Osteocyte (in vitro differentiated cells): ENCODE measurements at regions not wholly inside any gene's neighbourhood (a gene's known extent, or its start where the extent isn't known, plus 50 kb on each side); places are given as distances from the start of the nearest gene placed in this dataset.
"Not testable (repeated sequence)": the region's sequence is repeated elsewhere in the genome, so short reads cannot be mapped to it uniquely, and the experiment has no call there.

ENCODE experiments used
- DNase-seq: peaks from one replicate; pipeline ENCODE4 v3.0.0; 2021; ENCODE audit warnings: mixed read lengths; ENCODE audit not compliant: unreplicated experiment; ENCODE audit errors: extremely low spot score
- H3K27ac Mint-ChIP-seq: one replicate; pipeline ENCODE4 v1.8.0; 2021; ENCODE audit warnings: mild to moderate bottlenecking, mixed read lengths; ENCODE audit not compliant: unreplicated experiment
- H3K27me3 Mint-ChIP-seq: one replicate; pipeline ENCODE4 v1.8.0; 2021; ENCODE audit warnings: mixed read lengths; ENCODE audit not compliant: unreplicated experiment
- H3K36me3 Mint-ChIP-seq: one replicate; pipeline ENCODE4 v1.8.0; 2021; ENCODE audit warnings: mixed read lengths; ENCODE audit not compliant: unreplicated experiment
- H3K4me1 Mint-ChIP-seq: one replicate; pipeline ENCODE4 v1.8.0; 2021; ENCODE audit warnings: mixed read lengths; ENCODE audit not compliant: unreplicated experiment
- H3K4me3 Mint-ChIP-seq: one replicate; pipeline ENCODE4 v1.8.0; 2021; ENCODE audit warnings: mild to moderate bottlenecking, moderate library complexity, mixed read lengths; ENCODE audit not compliant: unreplicated experiment
- H3K9me3 Mint-ChIP-seq: one replicate; pipeline ENCODE4 v1.8.0; 2021; ENCODE audit warnings: mixed read lengths; ENCODE audit not compliant: unreplicated experiment
- TF ChIP-seq, protein P1 (sequence below): fragments of 200-600 bp; sonication (generic); IDR thresholded peaks from 2 replicates; pipeline ENCODE4 v1.5.0; 2021; ENCODE audit warnings: antibody characterized with exemption, mild to moderate bottlenecking, moderate library complexity

DNA sequence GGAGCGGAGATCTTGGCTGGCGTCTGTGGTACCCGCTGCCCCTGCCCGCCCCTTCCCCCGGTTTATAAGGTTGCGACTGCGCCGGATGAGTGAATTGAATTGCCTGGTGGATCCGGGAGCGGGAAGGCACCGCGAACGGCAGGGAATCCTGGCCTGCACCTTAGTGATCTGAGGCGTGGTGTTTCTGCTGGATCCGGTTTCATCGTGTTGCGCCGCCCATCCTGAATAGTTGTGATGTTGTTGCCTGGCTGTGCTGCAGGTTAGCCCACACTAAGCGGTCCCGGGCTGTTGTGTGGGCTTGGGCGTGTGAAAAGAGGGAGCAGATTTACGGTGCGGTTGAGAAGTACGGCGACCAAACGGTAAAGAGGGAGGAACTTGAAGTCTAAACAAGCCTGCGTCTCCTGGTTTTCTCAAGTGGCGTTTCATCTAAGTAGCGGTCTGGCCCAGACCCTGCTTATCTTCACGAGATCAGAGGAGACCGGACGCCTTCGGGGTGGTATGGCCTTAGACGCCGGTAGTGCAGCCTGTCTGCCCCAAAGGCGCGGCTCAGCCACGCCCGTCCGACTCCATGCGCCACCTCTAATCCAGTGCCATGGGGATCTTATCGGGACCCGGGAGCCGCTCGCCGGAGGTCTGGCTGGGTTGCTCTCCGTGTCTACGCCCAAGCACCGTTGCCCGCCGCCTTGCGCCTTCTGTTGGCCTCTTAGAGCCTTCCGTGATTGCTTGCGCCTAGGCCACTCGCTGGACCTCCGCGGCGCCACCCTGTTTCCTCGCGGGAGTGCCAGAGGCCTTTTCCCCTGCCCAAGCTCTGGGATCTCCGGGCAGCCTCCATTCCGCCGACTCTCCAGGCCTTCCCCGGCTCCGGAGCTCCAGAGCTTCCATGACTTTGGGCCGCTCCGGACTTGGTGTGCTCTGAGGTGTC lies 87.5 kb upstream of the RHOU start:
- Mint-ChIP-seq H3K4me1 (peaks cover 29% of the 10 kb centered on the region), H3K36me3 (peaks cover 2% of the 10 kb centered on the region), H3K27me3 (no peaks in the 10 kb centered on the region), H3K27ac (peak overlapping the region; percentile 98), H3K9me3 (no peaks in the 10 kb centered on the region), H3K4me3 (peak overlapping the region; percentile 87)
- peak; percentile 84 for DNase-seq
- TF ChIP-seq, protein P1, sequence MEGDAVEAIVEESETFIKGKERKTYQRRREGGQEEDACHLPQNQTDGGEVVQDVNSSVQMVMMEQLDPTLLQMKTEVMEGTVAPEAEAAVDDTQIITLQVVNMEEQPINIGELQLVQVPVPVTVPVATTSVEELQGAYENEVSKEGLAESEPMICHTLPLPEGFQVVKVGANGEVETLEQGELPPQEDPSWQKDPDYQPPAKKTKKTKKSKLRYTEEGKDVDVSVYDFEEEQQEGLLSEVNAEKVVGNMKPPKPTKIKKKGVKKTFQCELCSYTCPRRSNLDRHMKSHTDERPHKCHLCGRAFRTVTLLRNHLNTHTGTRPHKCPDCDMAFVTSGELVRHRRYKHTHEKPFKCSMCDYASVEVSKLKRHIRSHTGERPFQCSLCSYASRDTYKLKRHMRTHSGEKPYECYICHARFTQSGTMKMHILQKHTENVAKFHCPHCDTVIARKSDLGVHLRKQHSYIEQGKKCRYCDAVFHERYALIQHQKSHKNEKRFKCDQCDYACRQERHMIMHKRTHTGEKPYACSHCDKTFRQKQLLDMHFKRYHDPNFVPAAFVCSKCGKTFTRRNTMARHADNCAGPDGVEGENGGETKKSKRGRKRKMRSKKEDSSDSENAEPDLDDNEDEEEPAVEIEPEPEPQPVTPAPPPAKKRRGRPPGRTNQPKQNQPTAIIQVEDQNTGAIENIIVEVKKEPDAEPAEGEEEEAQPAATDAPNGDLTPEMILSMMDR: no peak

DNA sequence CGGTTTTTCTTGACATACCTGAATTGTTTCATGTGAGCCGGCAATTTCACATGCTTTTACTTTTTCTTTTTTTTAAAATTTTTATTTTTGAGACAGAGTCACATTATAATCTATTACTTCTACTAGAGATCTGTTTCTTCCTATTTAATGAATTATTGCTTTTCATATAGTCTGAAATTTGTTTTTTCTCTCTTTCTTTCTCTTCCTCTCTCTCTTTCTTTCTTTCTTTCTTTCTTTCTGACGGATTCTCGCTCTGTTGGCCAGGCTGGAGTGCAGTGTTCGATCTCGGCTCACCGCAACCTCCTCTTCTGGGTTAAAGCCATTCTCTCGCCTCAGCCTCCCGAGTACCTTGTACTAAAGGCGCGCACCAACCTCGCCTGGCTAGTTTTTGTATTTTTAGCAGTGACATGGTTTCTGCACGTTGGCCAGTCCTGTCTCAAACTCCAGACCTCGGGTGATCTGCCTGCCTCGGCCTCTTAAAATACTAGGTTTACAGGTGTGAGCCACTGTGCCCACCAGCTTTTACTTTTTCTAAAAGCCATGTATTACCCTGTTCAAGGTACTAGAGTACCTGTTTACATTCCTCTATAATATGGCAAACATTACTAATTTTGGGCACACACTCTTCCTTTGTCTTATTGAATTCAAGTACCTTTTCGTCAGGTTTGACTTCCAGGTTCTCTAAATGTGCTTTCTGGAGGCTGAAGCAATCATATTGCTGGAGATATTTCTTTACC lies 86.5 kb upstream of the RHOU start:
- H3K27me3 Mint-ChIP-seq: no peaks in the 10 kb centered on the region
- peak overlapping the region; percentile 87 for H3K4me3 Mint-ChIP-seq

DNA sequence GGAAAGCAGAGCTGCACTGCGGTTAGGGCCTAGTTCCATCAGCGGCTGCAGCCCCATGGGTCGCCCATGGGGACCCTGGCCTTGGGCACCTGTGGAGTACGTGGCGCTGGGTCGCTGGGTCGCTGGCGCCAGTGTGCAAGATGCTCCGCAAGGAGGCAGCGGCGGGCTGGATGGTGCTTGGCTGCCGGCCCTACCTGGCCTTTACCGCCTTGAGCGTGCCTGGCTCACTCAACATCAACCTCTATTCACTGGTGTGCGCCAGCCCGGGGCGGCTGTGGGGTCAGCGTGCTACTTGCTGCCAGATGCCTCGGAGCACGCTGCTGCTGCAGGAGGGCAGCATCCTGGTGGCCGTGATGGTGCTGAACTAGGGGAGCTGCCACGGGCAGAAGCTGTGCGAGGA lies 85.1 kb upstream of the RHOU start:
- Mint-ChIP-seq H3K4me1 (peaks cover 29% of the 10 kb centered on the region), H3K27ac (no peak overlapping the region), H3K36me3 (peaks cover 2% of the 10 kb centered on the region), H3K27me3 (no peaks in the 10 kb centered on the region), H3K9me3 (no peaks in the 10 kb centered on the region), H3K4me3 (no peak overlapping the region)
- DNase-seq: no peak
- TF ChIP-seq, protein P1: no peak

More for the DNA sequence above, 86.5 kb upstream of the RHOU start:
- no peak for DNase-seq
- TF ChIP-seq, protein P1: no peak
- H3K36me3 Mint-ChIP-seq: peaks cover 2% of the 10 kb centered on the region
- peak overlapping the region; percentile 98 for H3K27ac Mint-ChIP-seq
- H3K9me3 Mint-ChIP-seq: no peaks in the 10 kb centered on the region
- peaks cover 29% of the 10 kb centered on the region for H3K4me1 Mint-ChIP-seq

DNA sequence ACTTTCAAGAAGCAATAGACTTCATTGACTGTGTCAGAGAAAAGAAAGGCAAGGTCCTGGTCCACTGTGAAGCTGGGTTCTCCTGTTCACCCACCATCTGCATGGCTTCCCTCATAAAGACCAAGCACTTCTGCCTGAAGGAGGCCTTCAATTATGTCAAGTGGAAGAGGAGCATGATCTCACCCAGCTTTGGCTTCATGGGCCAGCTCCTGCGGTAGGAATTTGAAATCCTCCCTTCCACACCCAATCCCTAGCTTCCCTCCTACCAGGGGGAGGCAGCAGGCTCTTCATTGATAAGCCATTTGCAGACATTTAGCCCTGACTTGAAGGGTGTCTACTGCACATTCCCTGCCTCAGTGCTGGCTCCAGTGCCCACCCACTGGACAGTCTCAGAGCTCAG lies 84.3 kb upstream of the RHOU start:
- H3K27me3 Mint-ChIP-seq: no peaks in the 10 kb centered on the region
- DNase-seq: no peak
- no peak overlapping the region for H3K4me3 Mint-ChIP-seq
- peaks cover 29% of the 10 kb centered on the region for H3K4me1 Mint-ChIP-seq
- H3K9me3 Mint-ChIP-seq: no peaks in the 10 kb centered on the region
- H3K27ac Mint-ChIP-seq: no peak overlapping the region
- H3K36me3 Mint-ChIP-seq: peaks cover 2% of the 10 kb centered on the region
- TF ChIP-seq, protein P1: no peak

DNA sequence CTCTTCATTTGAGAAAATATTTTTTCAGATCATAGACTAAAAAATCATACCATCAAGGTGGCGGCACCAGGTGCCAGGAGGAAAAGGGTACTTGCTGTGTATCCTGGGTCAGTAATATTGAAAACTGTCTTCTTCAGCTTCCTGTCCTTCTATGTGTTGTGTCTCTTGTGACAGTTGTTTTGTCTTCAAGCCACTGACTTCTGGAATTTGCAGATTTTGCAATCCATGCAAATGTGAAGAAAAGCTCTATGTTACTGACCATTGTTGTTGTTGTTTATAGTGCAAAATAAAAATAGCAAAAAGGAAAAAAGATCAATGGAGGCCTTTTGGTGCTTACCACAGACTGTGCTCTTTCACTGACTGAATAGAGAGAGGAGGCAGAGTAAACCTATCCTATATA lies 83.2 kb upstream of the RHOU start:
- peaks cover 2% of the 10 kb centered on the region for H3K36me3 Mint-ChIP-seq
- no peaks in the 10 kb centered on the region for H3K9me3 Mint-ChIP-seq
- H3K27ac Mint-ChIP-seq: no peak overlapping the region
- DNase-seq: no peak
- no peak overlapping the region for H3K4me3 Mint-ChIP-seq
- H3K4me1 Mint-ChIP-seq: peaks cover 23% of the 10 kb centered on the region
- no peaks in the 10 kb centered on the region for H3K27me3 Mint-ChIP-seq
- TF ChIP-seq, protein P1: no peak

DNA sequence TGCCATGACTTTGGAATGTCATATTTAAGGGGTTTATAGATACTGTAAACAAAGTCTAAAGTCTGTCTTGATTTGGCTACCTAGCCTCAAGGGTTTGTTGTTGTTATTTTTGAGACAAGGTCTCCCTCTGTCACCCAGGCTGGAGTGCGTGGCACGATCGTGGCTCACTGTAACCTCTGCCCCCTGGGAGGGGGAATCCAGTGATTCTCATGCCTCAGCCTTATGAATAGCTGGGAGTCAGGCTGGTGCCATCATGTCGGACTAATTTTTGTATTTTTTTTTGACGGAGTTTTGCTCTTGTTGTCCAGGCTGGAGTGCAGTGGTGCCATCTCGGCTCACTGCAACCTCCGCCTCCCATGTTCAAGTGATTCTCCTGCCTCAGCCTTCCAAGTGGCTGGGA lies 82.2 kb upstream of the RHOU start:
- H3K4me3 Mint-ChIP-seq, DNase-seq, H3K27me3 Mint-ChIP-seq, H3K9me3 Mint-ChIP-seq, H3K36me3 Mint-ChIP-seq, H3K27ac Mint-ChIP-seq: not testable (repeated sequence)
- peaks cover 16% of the 10 kb centered on the region for H3K4me1 Mint-ChIP-seq
